ENCODE measurements at regions not wholly inside any gene's neighbourhood (a gene's known extent, or its start where the extent isn't known, plus 50 kb on each side); places are given as distances from the start of the nearest gene placed in this dataset.

DNA sequence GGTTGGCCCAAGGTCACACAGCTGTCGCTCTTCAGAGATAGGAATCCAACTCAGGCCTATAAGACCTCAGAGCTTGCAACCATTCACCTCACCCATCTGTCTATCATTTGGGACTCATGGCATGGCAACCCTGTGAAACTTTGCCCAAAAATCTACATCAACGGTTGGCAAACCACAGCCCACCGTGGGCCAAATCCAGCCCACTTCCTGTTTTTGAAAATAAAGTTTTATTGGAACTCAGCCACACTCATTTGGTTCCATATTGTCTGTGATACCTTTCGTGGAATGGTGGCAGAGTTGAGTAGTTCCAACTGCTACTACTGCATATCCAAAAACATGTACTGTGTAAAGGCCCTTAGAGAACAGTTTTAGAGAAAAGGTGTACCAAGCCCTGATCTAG is 307.8 kb downstream of the MN1 start:
- Histone ChIP-seq H3K27me3 (no peaks in the 10 kb centered on the region), H3K27ac (no peak overlapping the region), H3K9me3 (no peaks in the 10 kb centered on the region), H3K4me1 (peaks cover 0 to 5% of the 10 kb centered on the region in 2 donors), H3K36me3 (no peaks in the 10 kb centered on the region), H3K4me3 (no peak overlapping the region)
- in situ Hi-C loops (cut with MboI; ENCODE audit: low sequenced_read_pairs in 4 of 4): no loop called here
- no peak for TF ChIP-seq POLR2A (IDR thresholded peaks at IDR 0.05)
- TF ChIP-seq, protein P1, sequence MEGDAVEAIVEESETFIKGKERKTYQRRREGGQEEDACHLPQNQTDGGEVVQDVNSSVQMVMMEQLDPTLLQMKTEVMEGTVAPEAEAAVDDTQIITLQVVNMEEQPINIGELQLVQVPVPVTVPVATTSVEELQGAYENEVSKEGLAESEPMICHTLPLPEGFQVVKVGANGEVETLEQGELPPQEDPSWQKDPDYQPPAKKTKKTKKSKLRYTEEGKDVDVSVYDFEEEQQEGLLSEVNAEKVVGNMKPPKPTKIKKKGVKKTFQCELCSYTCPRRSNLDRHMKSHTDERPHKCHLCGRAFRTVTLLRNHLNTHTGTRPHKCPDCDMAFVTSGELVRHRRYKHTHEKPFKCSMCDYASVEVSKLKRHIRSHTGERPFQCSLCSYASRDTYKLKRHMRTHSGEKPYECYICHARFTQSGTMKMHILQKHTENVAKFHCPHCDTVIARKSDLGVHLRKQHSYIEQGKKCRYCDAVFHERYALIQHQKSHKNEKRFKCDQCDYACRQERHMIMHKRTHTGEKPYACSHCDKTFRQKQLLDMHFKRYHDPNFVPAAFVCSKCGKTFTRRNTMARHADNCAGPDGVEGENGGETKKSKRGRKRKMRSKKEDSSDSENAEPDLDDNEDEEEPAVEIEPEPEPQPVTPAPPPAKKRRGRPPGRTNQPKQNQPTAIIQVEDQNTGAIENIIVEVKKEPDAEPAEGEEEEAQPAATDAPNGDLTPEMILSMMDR (IDR thresholded peaks at IDR 0.05 in 4 of 5, conservative IDR thresholded peaks at IDR 0.05 in 1 of 5): no peak
- no peak for ATAC-seq
- intact Hi-C loops (cut with DNase I; ENCODE audit: low total_unique reads): no loop called here
- DNase-seq: no peak

DNA sequence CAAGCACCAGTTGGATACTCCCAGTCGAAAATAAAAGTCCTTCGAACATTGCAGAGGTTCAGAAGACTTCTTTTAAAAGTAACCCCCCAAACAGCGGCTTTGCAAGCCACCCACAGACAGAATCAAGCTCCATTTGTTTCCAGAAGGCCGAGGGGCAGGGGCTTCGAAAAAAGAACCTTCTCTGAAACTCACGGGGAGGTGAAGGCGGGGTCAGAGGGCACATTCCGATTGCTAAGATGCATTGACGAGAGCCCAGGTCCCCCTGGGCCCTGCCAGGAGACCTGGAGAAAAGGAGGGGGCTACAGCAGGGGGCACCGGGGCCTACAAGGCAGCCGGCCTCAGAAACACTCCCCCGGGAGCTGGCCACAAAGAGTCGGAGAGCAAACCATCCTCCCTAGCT is 306.8 kb downstream of the MN1 start:
- intact Hi-C loops (cut with DNase I; ENCODE audit: low total_unique reads): no loop called here
- TF ChIP-seq, protein P1 (IDR thresholded peaks at IDR 0.05 in 4 of 5, conservative IDR thresholded peaks at IDR 0.05 in 1 of 5): no peak
- in situ Hi-C loops (cut with MboI; ENCODE audit: low sequenced_read_pairs in 4 of 4): no loop called here
- H3K9me3 ChIP-seq: no peaks in the 10 kb centered on the region
- H3K27me3 ChIP-seq: no peaks in the 10 kb centered on the region
- no peak overlapping the region for H3K27ac ChIP-seq
- no peak for ATAC-seq
- no peak for DNase-seq
- H3K36me3 ChIP-seq: no peaks in the 10 kb centered on the region
- no peaks in the 10 kb centered on the region for H3K4me1 ChIP-seq
- no peak overlapping the region for H3K4me3 ChIP-seq

- Histone ChIP-seq H3K4me3 (no peak overlapping the region), H3K27ac (no peak overlapping the region), H3K27me3 (no peaks in the 10 kb centered on the region), H3K36me3 (no peaks in the 10 kb centered on the region), H3K9me3 (no peaks in the 10 kb centered on the region), H3K4me1 (no peaks in the 10 kb centered on the region)
- ATAC-seq (no peak), DNase-seq (no peak)
- intact Hi-C loops (cut with DNase I; ENCODE audit: low total_unique reads): no loop called here
- TF ChIP-seq POLR2A (IDR thresholded peaks at IDR 0.05): no peak
- TF ChIP-seq, protein P1 (IDR thresholded peaks at IDR 0.05 in 4 of 5, conservative IDR thresholded peaks at IDR 0.05 in 1 of 5): no peak
- in situ Hi-C loops (cut with MboI; ENCODE audit: low sequenced_read_pairs in 4 of 4): no loop called here
Measured at GRCh38 chr22:27495325-27495724, 306.2 kb downstream of the MN1 start.

DNA sequence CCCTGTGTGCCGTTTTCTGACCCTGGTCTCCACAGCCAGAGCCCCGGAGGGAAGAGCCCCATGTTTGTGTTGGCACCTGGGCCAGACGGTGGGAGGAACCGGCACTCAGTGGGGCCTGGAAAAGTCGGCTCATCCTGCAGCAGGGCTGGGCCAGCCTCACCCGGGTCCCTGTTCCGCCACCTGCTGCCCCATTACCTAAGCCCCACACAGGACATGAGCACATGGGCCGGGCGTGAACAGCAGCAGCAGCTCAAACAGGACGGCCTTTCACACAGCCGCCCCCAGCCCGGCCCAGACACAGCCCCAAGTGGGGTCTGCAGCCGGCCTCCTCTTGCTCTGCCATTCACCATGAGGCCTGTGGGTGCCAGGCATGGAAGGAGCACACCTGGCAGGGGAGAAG is 302.4 kb downstream of the MN1 start:
- in situ Hi-C loops (cut with MboI; ENCODE audit: low sequenced_read_pairs in 4 of 4) (no loop called here), intact Hi-C loops (cut with DNase I; ENCODE audit: low total_unique reads) (no loop called here)
- Histone ChIP-seq H3K9me3 (no peaks in the 10 kb centered on the region), H3K27ac (no peak overlapping the region), H3K27me3 (no peaks in the 10 kb centered on the region), H3K4me3 (no peak overlapping the region), H3K36me3 (no peaks in the 10 kb centered on the region), H3K4me1 (peaks cover 8 to 17% of the 10 kb centered on the region in 2 donors)
- ATAC-seq (no peak), DNase-seq (no peak)
- TF ChIP-seq, protein P1 (IDR thresholded peaks at IDR 0.05 in 4 of 5, conservative IDR thresholded peaks at IDR 0.05 in 1 of 5): no peak
- TF ChIP-seq POLR2A (IDR thresholded peaks at IDR 0.05): no peak

DNA sequence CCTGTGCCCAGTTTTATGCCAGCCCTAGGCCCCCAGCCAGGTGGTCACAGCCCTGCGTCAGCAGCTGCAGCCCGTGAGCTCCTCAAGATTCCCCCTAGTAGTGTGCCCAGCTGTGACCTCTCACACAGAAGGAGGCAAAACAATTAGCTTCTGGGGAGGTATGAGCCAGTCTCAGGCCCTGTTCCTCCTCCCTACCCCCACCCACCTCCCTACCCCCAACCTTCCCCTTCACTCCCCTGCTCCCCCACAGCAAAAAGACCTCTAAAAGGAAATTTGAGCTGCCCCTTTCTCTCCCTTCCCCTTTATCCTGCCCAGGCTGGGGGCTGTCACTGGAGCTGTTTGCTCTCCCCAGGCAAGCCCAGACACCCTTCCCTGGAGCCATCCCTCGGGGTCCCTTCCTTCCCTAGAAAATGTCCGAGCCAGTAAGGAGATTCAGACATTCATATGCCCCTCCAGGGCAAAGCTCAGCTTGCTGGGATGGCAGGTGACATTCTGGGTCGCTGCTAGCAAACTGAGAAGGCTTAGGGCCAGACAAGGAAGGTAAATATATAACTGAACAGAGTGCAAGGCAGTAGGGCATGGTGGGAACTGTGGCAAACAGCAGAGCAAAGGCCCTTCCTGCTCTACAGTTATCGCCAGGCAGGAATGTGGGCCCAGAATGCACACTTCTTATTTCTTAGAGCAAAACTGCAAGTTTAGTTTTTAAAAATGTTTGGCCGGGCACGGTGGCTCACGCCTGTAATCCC is 300.2 kb downstream of the MN1 start:
- Histone ChIP-seq H3K27me3 (no peaks in the 10 kb centered on the region), H3K27ac (peak overlapping the region; percentile 80 to 92 (median 86)), H3K9me3 (no peaks in the 10 kb centered on the region), H3K4me1 (peaks cover 25 to 39% of the 10 kb centered on the region in 2 donors), H3K36me3 (no peaks in the 10 kb centered on the region), H3K4me3 (no peak overlapping the region)
- TF ChIP-seq POLR2A (IDR thresholded peaks at IDR 0.05): no peak
- TF ChIP-seq, protein P1 (IDR thresholded peaks at IDR 0.05 in 4 of 5, conservative IDR thresholded peaks at IDR 0.05 in 1 of 5): no peak
- in situ Hi-C loops (cut with MboI; ENCODE audit: low sequenced_read_pairs in 4 of 4): no loop called here
- intact Hi-C loops (cut with DNase I; ENCODE audit: low total_unique reads): no loop called here
- DNase-seq (peak; percentile 35 to 80), ATAC-seq (peak; percentile 48 to 67)

Data from gastrocnemius medialis (tissue), 4 donors.